A673 (cell line): ENCODE measurements at regions not wholly inside any gene's neighbourhood (a gene's known extent, or its start where the extent isn't known, plus 50 kb on each side); places are given as distances from the start of the nearest gene placed in this dataset.

Source experiments
- CTCF ChIP-seq: fragments of 300-800, 200-600 bp; sonication (generic); conservative IDR thresholded peaks from 2 replicates; pipeline ENCODE4 v1.5.1; 2017; ENCODE audit warnings: low read depth, mild to moderate bottlenecking, antibody characterized with exemption, low read length, moderate library complexity, mixed read lengths
- EZH2 ChIP-seq: fragments of 200-600 bp; sonication (generic); IDR thresholded peaks from 2 replicates; pipeline ENCODE4 v1.6.1; 2017; ENCODE audit warnings: borderline replicate concordance, low read depth, mild to moderate bottlenecking, mixed read lengths, antibody characterized with exemption, low read length; ENCODE audit not compliant: poor library complexity, severe bottlenecking

- TF ChIP-seq EZH2 (no peak), CTCF (no peak)
Measured at GRCh38 chr6:164051427-164051826, 636.9 kb downstream of the QKI start.
